Activated CD8-positive, alpha-beta memory T cell treated with anti-CD3 and anti-CD28 coated beads for 48 hours (primary cell): ENCODE measurements at regions not wholly inside any gene's neighbourhood (a gene's known extent, or its start where the extent isn't known, plus 50 kb on each side); places are given as distances from the start of the nearest gene placed in this dataset.
A peak's percentile ranks its signal among the peaks of the same experiment; 100 is the strongest.
"Not testable (repeated sequence)": the region's sequence is repeated elsewhere in the genome, so short reads cannot be mapped to it uniquely, and the experiment has no call there.

Experiments
- DNase-seq, 3 experiments: peaks; one replicate each; pipeline ENCODE4 v3.0.0-alpha.2; 2020; ENCODE audit warnings: low read depth in 2 of 3, low spot score in 2 of 3

GRCh38 chr16:86861270-86861858 lies 283.0 kb downstream of the FOXL1 start:
- not testable (repeated sequence) for DNase-seq

DNA sequence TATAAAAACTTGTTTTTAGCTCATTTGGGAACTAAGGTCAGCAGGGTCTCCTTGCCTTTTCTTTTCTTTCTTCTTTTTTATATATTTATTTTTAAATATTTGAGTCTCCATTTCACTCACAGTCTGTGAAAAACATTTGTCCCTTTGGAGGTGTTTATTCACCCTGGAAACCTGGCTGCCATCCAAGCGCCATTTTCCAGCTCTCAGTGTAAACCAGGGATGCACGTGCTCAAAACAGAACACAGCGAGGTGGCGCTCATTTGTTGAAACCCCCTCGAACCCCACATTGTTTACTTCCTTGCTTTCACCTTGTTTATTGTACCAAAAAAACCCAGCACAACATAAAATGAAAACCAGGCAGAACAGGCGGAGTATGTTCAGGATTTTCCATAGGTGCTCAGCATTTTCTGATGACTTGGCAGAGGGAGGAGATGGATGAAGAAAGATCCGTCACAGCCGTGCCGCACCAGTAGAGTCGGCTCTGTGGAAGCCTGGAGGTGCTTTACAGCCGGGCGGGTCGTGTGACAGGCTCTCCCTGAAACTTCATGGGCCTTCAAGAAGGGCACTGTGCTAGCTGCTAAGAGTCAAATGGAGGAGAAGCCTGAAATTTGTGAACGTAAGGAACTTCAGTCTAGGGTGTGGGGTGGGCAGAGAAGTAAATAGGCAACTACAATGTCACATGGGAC lies 284.4 kb downstream of the FOXL1 start:
- no peak for DNase-seq

- DNase-seq: no peak
Observed at GRCh38 chr16:86863609-86864008, 285.3 kb downstream of the FOXL1 start.

- no peak for DNase-seq
Observed at GRCh38 chr16:86864586-86864985, 286.2 kb downstream of the FOXL1 start.

DNA sequence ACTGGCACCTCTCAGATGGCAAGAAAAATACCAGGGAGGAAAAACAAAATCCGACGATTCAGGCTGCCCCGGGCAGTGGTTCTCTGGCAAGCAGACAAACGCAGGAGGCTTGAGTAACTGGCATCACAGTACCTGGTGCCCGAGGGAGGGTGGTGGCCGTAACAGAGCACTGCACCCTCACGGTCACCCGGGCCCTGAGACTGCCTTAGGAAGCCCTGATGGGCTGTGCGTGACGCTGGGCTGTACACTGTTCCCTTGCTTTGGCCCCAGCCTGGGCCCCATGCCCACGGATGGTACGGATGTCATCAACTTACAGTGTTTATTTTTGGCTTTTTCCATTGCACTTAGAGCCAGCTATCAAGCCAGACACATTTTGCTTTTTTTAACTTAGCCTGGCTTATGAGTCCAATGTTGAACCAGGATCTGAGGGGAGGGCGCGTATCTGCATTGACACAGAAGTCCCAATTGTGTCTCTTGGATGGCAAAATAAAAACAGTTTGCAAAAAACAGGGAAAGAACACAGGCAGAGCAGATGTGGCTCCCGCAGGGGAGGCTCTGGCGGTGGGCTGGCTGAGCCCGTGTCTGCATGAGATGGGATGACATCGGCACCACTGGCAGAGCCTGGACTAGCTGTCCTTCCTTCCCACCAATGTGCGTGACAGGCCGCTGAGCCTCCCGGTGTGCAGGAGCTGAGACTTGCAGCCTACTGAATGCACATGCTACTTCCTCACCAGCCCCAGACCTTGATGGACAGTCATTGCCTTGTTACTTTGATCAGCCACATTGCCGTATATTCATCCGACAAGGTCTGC lies 287.7 kb downstream of the FOXL1 start:
- DNase-seq: no peak

GRCh38 chr16:86866986-86867722 lies 288.8 kb downstream of the FOXL1 start:
- no peak for DNase-seq

- no peak for DNase-seq
Observed at GRCh38 chr16:86868070-86868469, 289.7 kb downstream of the FOXL1 start.

DNA sequence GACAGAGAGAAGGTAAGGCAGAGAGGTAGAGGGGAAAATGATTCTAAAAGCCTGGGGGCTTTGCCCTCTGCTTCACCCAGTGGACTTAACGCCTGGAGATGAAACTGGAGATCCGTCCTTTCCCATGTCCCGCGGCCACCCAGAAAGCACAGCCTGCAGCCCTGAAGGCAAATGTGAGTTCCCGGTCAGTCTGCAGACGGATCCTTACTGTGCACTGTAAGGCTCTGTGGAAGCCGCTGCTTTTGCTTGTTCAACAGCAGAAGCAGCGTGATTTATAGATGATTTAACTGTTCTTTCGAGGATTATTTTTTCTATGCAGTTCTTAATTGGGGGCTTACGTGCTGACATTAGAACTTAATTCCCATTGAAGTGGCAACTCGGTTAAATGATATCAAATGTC lies 290.4 kb downstream of the FOXL1 start:
- DNase-seq: no peak

- DNase-seq: no peak
Observed at GRCh38 chr16:86869288-86870022, 291.1 kb downstream of the FOXL1 start.

DNA sequence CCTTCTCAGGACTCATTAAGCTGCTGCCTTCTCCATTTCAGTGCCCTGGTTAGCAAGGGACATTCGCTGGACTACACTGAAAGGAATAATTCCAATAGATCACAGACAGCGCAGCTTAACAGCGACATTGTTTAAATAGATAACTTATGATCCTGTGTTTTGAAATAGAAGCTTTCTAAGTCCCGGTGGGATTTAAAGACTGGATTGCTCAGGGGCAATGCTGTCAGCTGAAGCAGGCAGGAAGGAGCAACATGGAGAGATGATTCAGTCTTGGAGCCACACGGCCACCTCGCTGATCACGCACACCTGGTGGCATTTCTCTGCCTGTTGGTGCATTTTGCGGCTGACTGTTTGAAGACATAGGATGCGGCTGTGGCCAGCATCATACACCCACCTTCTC lies 292.0 kb downstream of the FOXL1 start:
- DNase-seq: no peak

DNA sequence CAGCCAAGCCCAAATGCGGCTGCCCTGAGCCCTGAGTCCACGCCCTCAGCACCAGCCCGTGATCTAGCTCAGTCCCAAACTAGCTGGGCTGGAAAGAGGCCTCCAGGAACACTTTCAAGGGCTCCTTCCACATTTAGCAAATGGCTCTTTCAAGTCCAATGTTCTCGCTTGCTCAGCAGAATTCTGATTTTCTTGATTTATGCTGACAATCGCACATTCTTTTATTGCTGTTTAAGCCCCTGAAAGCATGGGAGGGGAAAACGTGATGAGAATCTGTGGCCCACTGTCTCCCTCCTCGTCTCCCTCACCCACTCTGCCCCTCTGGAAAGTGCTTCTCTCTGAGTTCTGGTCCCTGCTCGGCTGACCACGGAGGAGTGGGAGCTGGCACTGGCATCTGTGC lies 293.8 kb downstream of the FOXL1 start:
- no peak for DNase-seq

DNA sequence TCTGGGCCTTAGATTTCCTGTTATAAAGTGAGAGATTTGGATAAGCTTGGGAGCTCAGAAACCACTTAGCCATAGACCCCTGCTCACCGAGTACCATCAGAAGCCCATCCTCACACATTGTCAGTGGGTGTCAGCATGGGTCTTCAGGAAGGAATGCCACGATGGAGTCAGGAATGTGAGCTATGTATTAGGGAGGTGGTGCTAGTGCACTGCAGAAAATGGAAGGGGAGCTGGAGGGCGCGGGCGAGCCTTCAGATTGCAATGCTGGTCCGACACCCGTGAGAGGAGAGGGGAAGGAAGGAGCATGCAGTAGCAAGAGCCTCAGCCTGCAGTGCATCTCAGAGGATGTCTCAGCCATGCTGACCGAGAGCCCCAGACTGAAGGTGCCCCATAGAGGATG lies 294.5 kb downstream of the FOXL1 start:
- no peak for DNase-seq

GRCh38 chr16:86874141-86874540 lies 295.8 kb downstream of the FOXL1 start:
- peak in 1 of 3 experiments; percentile 16 for DNase-seq

DNA sequence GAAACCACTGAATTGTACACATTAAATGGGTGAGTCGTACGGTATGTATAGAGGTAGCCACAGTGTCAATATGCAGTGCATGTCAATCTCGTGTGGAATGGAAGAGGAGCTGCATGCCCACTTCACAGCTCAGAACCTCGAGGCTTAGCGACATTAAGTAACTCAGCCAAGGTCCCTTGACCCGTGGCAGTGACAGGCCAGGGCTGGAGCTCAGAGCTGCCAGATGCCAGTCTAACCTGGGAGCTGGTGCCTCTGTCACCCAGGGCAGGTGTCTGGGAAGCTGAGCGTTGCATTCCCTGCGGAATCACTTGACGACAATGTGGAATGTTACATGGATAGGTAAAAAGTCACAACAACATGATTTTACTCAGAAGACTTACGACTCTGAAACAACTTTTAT lies 298.1 kb downstream of the FOXL1 start:
- DNase-seq: no peak

GRCh38 chr16:86877108-86877507 lies 298.8 kb downstream of the FOXL1 start:
- no peak for DNase-seq

GRCh38 chr16:86877835-86878234 lies 299.5 kb downstream of the FOXL1 start:
- DNase-seq: no peak

- no peak for DNase-seq
Observed at GRCh38 chr16:86878236-86879080, 300.1 kb downstream of the FOXL1 start.

- DNase-seq: no peak
Observed at GRCh38 chr16:86879268-86879667, 300.9 kb downstream of the FOXL1 start.

DNA sequence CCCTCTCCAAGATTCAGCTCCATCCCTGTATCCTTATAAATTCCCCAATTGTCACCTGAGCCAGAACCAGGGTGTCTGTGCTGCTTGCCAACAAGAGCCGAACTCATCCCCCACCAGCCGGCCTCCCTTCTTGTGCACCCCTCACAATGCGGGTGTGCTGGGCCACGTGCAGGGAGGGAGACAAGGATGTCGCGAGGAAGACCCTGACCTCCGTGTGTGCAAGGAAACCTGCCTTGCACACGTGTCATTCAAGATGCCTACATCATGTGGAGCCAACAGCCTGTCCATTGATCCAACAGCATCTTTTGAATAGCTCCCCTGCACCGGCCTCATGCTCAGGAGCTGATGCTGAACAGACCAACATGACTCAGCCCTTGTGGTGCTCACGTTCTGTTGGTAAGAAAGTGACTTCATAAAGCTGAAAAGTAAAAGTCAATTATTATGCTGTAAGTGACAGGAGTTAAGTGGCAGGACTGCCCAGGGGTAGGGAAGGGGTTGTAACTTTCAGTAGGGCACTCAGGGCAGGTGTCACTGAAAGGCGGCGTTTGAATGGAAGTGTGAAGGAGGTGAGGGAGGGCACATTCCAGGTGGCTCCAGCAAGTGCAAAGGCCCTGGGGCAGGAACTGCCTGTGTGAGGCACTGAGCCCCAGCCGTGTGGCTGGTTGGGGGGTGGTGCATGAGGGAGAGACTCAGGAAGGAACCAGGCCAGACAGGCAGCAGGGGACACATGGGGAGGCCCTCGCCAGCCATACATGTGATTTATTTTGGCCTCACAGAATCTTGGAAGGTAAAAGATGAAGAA lies 302.2 kb downstream of the FOXL1 start:
- DNase-seq: no peak
